GM21737 (cell line): ENCODE measurements at regions not wholly inside any gene's neighbourhood (a gene's known extent, or its start where the extent isn't known, plus 50 kb on each side); places are given as distances from the start of the nearest gene placed in this dataset.

Experiments used
- ATAC-seq: cut with Tn5 transposase; IDR thresholded peaks from one replicate; pipeline ENCODE4 v1.9.1; 2021; ENCODE audit warnings: mild to moderate bottlenecking, moderate library complexity; ENCODE audit not compliant: unreplicated experiment

DNA sequence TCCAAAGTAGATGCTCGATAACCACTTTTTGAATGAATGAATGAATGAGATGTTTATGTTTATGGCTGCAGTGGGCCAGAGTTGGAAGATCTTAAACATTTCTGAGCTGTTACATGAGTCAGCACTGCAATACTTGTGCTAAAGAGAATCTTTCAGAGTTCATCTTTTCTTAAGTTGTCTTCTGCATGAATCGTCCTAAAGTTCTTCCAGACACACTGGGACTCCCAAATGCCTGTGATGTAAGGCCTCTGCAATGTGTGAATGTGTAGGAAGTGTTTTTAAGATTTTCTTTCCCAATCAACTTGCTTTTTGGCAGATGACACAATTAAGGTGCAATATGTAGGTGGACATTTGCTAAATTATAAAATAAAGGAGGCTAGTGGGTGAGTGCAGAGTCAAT, 50.3 kb upstream of the TRIM9 start:
- ATAC-seq = no peak

DNA sequence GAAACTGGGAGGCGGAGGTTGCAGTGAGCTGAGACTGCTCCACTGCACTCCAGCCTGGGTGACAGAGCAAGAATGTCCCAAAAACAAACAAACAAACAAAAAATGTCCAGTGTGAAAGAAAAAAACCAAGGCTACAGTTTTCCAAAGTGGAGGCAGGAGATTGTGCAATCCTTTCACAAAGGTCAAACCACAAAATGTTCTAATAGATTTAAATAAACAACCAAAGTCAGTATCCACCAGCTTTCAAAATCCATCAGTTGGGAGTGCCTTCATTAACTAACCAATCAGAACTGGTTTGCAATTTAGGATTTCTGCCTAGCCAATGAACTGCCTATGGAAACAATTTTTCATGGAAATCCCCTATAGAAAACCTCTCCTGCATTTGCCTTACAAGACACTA, 52.3 kb upstream of the TRIM9 start:
- no peak for ATAC-seq

DNA sequence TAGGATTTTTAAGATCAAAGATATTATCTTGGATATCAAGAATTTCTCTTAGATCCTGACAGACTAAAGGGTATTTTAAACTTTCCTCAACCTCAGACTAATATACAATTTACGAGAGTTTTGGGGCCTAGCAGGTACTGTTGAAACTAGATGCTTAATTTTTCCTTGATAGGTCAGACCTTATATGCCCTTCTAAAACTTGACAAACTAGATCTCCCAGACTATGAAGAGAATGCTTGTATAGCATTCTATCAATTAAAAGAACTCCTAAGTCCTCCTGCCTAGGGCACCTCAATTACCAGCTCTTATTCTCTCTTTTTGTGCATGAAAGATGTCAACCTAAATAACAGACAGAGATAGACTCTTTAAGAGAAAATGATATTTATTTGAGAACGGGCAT, 60.4 kb upstream of the TRIM9 start:
- no peak for ATAC-seq

DNA sequence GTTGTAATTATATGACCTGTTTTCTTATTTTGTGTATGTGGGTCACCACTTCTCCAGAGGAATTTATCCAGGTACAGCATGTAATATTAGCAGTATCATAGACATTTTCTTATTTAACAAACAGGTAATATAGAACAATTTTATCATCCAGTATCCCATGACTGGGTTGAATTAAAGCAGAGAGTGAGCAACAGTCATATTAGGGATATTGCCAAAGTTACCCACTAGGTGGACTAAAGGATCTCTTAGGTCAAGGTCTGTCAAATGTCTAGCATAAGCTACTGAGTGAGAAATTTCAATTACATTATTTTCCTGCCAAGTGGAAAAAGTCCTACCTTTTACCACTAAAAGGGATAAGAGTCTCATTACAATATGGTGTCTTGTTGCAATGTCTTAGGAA, 62.1 kb upstream of the TRIM9 start:
- peak; percentile 60 for ATAC-seq

DNA sequence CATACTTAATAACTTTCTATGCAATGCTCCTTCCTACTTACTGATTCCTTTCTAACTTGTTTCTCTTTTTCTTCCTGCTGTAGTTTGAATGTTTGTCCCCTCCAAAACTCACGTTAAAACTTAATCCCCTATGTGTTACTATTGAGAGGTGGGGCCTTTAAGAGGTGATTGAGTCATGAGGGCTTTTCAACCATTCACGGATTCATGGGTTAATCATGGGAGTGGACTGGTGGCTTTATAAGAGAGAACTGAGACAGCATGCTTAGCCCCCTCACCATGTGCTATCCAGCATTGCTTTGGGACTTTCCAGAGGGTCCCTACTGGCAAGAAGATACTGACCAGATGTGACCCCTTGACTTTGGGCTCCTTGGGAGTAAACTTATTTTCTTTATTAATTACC, 66.0 kb upstream of the TRIM9 start:
- ATAC-seq = no peak

DNA sequence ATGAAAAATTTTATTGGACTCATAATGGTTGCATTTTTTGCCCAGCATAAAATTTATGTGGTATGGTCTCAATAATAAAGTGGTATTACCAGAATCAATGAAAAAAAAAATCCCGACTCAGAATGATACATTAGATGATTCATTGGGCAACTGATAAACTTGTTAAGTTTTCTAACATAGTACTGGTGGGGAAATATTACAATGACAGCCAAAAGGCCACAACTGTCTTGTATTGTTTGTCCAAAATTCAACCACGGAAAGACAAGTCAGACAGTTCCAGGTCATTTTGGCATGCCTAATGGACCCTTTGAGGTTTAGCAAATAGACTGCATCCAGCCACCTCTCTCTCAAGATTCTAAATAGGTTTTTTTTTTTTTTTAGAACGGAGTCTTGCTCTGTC, 70.5 kb upstream of the TRIM9 start:
- no peak for ATAC-seq

DNA sequence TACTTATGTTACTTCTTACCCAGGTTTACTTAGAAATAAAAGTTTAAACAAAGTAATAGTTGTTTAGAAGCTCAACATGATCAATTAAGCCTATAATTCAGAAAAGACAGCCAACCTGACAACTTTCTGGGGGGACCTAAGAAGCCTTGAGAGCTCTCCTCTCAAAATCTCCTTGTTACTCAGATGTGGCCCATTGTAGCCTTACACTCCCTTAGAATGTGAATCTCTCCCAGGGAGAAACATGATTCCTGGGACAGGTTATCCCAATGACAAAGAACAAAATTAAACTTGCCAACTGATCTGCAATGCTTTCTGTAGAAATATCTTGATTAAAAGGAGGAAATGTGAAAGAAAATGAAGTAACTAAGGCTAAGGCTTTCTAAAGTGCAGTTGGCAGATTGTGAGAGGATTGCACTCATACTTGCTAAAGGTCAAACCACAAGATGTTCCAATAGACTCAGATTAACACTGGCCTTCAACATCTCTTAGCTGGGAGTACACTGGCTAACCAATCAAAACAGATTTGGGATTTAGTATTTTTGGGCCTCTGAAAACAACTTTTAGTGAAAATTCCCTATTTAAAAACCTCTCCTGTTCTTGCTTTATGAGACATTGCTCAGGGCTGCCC, 72.3 kb upstream of the TMX1 start:
- no peak for ATAC-seq

DNA sequence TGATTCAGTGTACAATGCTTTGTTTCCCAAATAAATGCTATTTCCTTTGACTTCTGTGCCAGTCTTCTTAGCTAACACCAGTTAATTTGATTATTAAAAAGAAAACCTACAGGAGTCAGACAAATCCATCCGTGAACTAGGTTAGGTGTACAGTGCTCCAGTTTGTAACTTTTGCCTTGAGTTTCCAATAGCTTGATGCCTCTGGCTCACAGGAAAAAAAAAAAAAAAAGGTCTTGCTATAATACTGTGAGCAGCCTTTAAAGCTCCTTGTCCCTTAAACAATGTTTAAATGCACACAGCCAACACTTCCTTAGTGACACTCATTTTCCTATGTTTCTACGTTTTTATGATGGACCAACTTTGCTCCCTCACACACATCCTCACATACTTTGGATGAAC, 71.8 kb upstream of the TMX1 start:
- no peak for ATAC-seq

DNA sequence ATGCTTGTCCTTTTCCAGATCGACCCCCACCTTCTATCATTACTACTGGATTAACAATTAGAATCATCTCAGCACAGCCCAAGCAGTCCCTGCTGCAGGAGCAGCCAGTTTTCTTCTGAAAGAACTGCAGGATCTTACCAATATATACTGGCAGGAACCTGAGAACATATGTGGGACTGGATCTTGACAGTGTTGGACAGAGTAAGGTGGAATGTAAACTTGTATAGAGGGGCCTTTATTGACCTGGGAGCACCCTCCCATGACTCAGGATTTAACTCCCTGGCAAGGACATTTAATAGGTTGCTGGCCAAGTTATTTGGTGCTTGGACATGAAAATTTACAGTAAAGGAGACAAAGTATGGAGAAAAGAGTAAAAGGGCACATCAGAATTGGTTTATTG, 66.2 kb upstream of the TMX1 start:
- no peak for ATAC-seq

DNA sequence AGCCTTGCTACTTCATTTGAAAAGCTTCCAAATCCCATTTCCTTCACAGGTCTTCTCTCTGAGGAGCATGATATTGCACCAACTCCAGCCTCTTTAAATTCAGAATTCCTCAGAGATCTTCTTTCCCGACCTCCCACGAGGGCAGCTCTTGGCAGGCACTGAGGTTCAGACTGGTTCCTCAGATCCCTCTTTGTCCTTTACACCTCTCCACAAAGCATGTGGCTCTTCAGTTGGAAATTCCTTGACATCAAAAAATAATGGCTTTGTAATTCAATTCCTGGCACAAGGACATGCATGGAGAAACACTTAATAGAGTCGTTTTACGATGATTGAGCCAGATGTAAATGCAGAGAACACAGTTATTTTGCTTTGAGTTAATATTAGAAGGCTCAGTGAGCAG, 63.2 kb upstream of the TMX1 start:
- no peak for ATAC-seq

DNA sequence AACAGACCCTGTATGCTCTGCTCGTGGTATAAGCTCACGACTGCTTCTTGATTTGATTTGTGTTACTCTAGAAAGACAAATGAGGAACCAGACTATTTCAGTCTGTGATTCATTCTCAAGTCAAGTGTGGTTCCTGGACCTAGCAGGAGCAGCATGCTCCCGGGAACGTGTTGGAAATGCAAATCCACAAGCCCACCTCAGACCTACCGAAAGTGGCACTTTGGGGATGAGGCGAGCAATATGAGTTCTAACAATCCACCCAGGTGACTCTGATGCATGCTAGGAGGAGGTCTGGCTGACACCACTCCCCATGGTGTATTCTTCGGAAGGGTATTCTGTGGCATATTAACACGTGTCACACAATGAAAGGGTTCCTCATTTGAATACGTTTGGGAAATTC, 59.5 kb upstream of the TMX1 start:
- peak; percentile 89 for ATAC-seq

DNA sequence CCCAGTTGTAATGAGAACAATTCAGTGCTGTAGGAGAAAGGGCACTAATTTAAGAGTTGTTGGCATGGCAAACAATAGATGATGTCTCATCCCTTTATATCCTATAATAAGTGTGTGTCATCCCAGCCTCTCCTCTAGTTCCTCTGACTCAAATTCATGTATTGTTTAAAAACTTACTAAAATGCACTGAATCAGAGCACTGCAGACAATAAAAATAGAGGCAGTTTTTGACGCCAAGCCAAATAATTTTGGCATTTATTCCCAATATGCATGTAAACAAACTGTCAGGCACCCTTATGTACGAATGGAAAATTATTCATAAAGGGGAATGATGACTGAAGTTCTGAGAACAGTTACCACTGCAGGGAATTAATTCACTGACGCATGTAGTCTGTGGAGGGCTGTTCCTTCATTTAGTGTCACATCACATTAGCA, 57.9 kb upstream of the TMX1 start:
- no peak for ATAC-seq

DNA sequence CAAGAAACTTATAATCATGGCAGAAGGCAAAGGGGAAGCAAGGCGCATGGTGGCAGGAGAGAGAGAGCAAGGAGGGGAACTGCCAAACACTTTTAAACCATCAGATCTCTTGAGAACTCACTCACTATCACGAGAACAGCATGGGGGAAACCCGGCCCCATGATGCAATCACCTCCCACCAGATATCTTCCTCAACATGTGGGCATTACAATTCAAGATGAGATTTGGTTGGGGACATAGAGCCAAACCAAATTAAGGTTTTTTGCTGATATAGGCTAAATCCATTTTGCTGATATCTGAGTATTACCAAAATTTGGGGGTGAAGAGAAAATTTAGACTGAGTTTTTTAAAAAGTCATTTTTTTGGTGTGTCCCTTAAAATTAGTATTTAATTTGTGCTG, 54.9 kb upstream of the TMX1 start:
- ATAC-seq = no peak

DNA sequence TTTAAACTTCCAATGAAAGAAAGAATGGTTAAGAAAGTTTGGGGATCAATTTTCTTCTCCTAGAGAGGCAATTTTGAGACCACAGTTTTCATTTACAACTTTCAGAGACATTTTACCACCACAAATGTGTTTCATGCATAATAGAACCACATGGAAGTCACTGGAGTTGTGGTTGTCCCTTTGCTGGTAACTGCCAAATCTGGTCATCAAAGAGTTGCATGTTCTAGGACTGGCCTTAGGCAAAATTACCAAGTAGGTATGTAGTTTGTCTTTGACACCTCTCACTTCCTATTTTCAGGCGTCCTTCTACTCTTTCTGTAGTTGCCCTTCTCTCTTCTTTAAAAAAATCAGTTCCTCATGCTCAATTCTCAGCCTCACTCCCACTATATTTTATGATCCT, 54.3 kb upstream of the TMX1 start:
- ATAC-seq = peak; percentile 55

DNA sequence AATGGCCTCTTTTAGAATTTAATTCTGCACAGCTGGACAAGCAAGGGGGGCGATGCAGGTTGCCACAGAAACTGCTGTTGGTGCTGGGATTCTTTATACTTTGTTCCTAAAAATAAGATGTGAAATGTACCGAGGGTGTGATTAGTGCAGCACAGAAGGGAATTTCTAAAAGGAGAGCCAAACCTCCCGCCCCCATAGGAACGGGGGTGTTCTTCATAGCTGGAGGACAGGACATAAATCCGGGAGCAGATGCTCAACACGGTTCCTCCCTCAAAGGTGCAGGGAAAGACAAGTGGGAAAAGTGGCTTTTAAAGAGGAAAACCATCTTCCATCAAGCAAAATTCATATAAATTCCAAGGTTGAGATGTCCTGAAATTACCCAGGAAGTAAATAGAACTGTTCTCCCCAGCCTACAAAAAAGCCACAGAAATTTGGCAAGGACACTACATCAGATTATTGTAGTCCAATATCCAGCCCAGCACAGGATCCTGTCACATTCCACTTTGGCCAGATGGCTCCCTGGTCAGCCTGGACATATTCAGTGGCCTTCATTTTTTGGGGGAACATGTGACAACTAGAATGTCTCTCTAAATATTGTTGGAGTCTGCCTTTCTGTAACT, 51.4 kb upstream of the TMX1 start:
- ATAC-seq = no peak

DNA sequence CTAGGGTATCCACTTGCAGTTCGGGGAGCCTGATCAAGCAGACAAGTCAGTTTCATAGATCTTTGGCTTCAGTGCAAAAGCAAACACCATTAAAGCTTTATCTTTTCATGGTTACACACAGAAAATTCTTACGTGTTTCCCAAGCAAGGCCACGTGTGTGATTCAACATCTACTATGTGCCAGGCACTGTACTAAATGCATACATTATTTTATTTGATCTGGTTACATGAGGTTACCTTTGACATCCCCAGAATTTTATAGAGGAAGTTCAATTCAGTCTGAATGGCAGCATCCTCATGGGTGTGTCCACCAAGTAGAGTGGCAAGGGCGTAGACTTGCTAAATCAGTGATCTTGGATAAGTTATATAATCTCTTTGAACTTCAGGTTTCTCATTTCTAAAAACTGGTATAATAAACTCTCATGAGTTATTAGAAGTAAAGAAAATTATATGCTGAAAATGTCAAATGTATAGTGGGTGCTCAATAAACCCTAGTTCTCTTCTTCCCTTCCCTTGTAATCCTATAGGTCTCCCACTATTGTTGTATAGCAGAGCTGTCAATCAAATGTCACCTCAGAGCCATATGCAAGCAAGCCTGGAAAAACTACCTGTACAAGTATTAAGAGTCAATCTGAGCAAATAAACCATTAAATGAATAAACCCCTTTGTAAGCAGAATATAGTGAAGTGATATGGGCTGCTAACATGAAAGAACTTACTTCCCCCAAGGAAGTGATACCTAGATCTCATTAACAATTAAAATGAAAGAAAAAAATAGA, 50.3 kb upstream of the TMX1 start:
- ATAC-seq = no peak
